Ascending aorta (tissue), 2 donors: ENCODE measurements at regions not wholly inside any gene's neighbourhood (a gene's known extent, or its start where the extent isn't known, plus 50 kb on each side); places are given as distances from the start of the nearest gene placed in this dataset.
"Not testable (repeated sequence)": the region's sequence is repeated elsewhere in the genome, so short reads cannot be mapped to it uniquely, and the experiment has no call there.

Source experiments
- DNase-seq, 2 donors: peaks; one replicate each; pipeline ENCODE4 v3.0.0-alpha.2; 2019; ENCODE audit warnings: low spot score in 2 of 2
- H3K27ac ChIP-seq, 2 donors: fragments of 200-600 bp; sonication (generic); one replicate each; pipeline ENCODE4 v1.5.1; 2016 to 2017; ENCODE audit warnings: mild to moderate bottlenecking in 1 of 2
- H3K27me3 ChIP-seq: fragments of 200-600 bp; sonication (generic); one replicate; pipeline ENCODE4 v1.5.1; 2017
- H3K36me3 ChIP-seq, 2 donors: fragments of 200-600 bp; sonication (generic); one replicate each; pipeline ENCODE4 v1.5.1; 2016
- H3K4me1 ChIP-seq, 2 donors: fragments of 200-600 bp; sonication (generic); one replicate each; pipeline ENCODE4 v1.5.1; 2016 to 2017; ENCODE audit warnings: mild to moderate bottlenecking in 1 of 2
- H3K4me3 ChIP-seq, 2 donors: fragments of 200-600 bp; sonication (generic); one replicate each; pipeline ENCODE4 v1.5.1; 2016 to 2017; ENCODE audit warnings: mild to moderate bottlenecking in 1 of 2
- H3K9me3 ChIP-seq, 2 donors: fragments of 200-600 bp; sonication (generic); one replicate each; pipeline ENCODE4 v1.5.1; 2016
- intact Hi-C: fragments of 100-400 bp; cut with DNase I; formaldehyde crosslinking; loops from one replicate; pipeline ENCODE4 v1.15.1; 2023
- TF ChIP-seq, protein P1 (sequence below), 3 experiments: fragments of 200-600 bp in 2 of 3; fragments of 450-650 bp in 1 of 3; sonication (generic) in 2 of 3; IDR thresholded peaks; one replicate each; pipeline ENCODE4 v1.5.1; 2016 to 2019; ENCODE audit warnings: antibody characterized with exemption in 3 of 3, mild to moderate bottlenecking in 1 of 3, moderate library complexity in 1 of 3

DNA sequence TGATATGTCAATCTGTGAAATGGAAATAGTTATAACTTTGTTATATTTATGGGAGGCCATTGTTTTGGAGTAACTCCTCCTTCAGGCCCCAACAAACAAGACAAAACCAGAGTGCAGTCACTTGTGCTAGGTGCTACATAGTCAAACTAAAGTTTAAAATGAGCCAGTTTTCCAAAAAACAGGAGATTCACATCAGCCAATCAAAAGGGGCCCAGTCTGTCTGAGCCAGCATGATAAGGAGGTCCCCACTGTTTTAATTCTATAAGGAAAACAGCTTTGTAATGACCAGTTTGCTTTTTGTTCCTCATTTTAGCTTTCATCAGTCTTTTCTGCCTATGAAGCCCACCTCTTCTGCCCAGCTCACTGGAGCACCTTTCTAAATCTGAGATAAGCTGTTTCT is 94.7 kb upstream of the SLC7A14 start:
- Histone ChIP-seq H3K36me3 (no peaks in the 10 kb centered on the region), H3K4me3 (no peak overlapping the region), H3K4me1 (no peaks in the 10 kb centered on the region), H3K27me3 (no peaks in the 10 kb centered on the region), H3K9me3 (no peaks in the 10 kb centered on the region), H3K27ac (no peak overlapping the region)
- TF ChIP-seq, protein P1, sequence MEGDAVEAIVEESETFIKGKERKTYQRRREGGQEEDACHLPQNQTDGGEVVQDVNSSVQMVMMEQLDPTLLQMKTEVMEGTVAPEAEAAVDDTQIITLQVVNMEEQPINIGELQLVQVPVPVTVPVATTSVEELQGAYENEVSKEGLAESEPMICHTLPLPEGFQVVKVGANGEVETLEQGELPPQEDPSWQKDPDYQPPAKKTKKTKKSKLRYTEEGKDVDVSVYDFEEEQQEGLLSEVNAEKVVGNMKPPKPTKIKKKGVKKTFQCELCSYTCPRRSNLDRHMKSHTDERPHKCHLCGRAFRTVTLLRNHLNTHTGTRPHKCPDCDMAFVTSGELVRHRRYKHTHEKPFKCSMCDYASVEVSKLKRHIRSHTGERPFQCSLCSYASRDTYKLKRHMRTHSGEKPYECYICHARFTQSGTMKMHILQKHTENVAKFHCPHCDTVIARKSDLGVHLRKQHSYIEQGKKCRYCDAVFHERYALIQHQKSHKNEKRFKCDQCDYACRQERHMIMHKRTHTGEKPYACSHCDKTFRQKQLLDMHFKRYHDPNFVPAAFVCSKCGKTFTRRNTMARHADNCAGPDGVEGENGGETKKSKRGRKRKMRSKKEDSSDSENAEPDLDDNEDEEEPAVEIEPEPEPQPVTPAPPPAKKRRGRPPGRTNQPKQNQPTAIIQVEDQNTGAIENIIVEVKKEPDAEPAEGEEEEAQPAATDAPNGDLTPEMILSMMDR (IDR thresholded peaks at IDR 0.05): no peak
- intact Hi-C loops: no loop called here
- no peak for DNase-seq

DNA sequence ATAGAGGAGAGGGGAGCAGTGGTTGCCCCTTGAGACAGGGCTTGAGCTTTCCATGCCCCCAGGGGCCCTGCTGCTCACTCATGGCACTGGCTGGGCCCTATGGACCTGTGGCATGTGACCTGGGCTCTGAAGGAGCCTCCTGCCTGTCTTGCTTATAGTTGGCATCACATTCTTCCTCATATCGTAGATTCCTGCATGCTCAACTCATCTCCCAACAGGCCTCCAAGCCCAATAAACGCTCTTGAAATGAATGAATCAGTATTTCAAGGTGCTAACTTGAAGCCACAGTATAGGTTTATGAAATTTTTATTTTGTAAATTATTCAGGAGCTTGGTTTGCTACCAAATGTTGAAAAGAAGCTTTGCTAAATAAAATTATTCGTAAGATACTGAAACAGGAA is 93.3 kb upstream of the SLC7A14 start:
- intact Hi-C loops: no loop called here
- H3K27me3 ChIP-seq: no peaks in the 10 kb centered on the region
- no peak overlapping the region for H3K4me3 ChIP-seq
- H3K9me3 ChIP-seq: no peaks in the 10 kb centered on the region
- DNase-seq: no peak
- TF ChIP-seq, protein P1 (IDR thresholded peaks at IDR 0.05): no peak
- H3K27ac ChIP-seq: no peak overlapping the region
- no peaks in the 10 kb centered on the region for H3K4me1 ChIP-seq
- no peaks in the 10 kb centered on the region for H3K36me3 ChIP-seq

DNA sequence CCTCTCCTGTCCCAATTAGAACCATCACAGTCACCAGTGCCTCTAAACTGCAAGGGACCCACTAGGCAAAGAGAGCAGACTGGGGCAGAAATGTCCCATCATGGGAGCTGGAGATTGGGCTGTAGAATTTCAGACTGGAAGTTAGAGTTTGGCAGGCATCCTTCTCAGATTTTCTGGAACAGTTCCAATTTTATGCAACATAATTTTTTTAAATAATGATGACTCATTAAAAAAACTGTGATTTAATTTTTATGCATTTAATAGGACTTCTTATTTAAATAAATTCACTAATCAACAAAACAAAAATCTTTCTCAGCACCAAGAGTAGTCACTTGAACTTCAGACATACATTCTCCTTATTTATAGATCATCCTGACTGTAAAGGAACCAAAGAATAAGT is 84.6 kb upstream of the SLC7A14 start:
- no peaks in the 10 kb centered on the region for H3K9me3 ChIP-seq
- no peak overlapping the region for H3K4me3 ChIP-seq
- DNase-seq: no peak
- intact Hi-C loops: no loop called here
- H3K27ac ChIP-seq: no peak overlapping the region
- TF ChIP-seq, protein P1 (IDR thresholded peaks at IDR 0.05): no peak
- no peaks in the 10 kb centered on the region for H3K27me3 ChIP-seq
- no peaks in the 10 kb centered on the region for H3K4me1 ChIP-seq
- no peaks in the 10 kb centered on the region for H3K36me3 ChIP-seq

GRCh38 chr3:170662986-170663385 is 77.1 kb upstream of the SLC7A14 start:
- H3K4me3 ChIP-seq, intact Hi-C loops, H3K27me3 ChIP-seq, H3K27ac ChIP-seq, H3K4me1 ChIP-seq, H3K36me3 ChIP-seq, H3K9me3 ChIP-seq, DNase-seq: not testable (repeated sequence)

DNA sequence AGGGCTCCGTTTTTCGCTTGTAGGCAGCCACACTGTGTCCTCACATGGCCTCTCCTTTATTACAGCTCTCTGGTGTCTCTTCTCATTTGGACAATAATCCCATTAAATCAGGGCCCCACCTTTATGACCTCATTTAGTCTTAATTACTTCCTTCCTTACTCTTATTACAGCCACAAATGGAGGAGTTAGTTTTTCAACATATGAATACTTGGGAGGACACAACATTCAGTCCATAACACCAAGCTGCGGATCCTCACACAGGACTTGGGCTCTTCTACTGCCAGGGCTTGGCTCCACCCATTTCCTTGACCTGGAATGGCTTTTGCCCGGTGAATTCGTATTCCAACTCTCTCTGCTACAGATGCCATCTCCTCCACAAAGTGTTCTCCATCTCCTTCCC is 74.3 kb upstream of the SLC7A14 start:
- H3K9me3 ChIP-seq: no peaks in the 10 kb centered on the region
- intact Hi-C loops: no loop called here
- H3K36me3 ChIP-seq: no peaks in the 10 kb centered on the region
- no peak for DNase-seq
- H3K27ac ChIP-seq: no peak overlapping the region
- H3K27me3 ChIP-seq: no peaks in the 10 kb centered on the region
- no peak overlapping the region for H3K4me3 ChIP-seq
- TF ChIP-seq, protein P1 (IDR thresholded peaks at IDR 0.05): no peak
- H3K4me1 ChIP-seq: no peaks in the 10 kb centered on the region

- intact Hi-C loops: no loop called here
- Histone ChIP-seq H3K27me3 (no peaks in the 10 kb centered on the region), H3K4me3 (no peak overlapping the region), H3K27ac (no peak overlapping the region), H3K9me3 (no peaks in the 10 kb centered on the region), H3K4me1 (no peaks in the 10 kb centered on the region), H3K36me3 (no peaks in the 10 kb centered on the region)
- DNase-seq: no peak
- TF ChIP-seq, protein P1 (IDR thresholded peaks at IDR 0.05): no peak
These were observed 71.4 kb upstream of the SLC7A14 start for GRCh38 chr3:170657312-170657711.
